RKO (cell line): ENCODE measurements at regions not wholly inside any gene's neighbourhood (a gene's known extent, or its start where the extent isn't known, plus 50 kb on each side); places are given as distances from the start of the nearest gene placed in this dataset.

Experiments used
- DNase-seq: peaks from one replicate; pipeline ENCODE4 v3.0.0-alpha.2; 2016; ENCODE audit warnings: low spot score

GRCh38 chr14:51546603-51547258, 105.0 kb upstream of the FRMD6 start:
- DNase-seq: no peak

DNA sequence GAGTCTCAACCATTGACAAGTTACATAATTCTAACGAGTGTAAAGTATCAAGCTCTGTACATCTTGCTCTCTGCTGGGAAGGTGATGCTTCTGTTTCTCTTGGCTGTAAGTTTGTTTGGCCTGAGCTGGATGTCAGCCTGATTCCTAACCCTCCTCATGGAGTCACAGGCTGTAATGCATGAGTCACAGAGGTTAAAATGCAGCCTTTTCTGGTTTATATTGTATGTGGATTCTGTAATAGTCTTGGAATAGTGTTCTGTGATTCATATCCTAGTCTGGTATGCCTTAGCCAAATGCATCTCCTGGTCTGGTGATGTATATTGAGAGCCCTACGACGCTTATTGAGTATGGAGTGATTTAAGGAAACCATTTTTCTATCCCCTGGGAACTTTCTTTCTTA, 104.5 kb upstream of the FRMD6 start:
- peak; percentile 100 for DNase-seq

DNA sequence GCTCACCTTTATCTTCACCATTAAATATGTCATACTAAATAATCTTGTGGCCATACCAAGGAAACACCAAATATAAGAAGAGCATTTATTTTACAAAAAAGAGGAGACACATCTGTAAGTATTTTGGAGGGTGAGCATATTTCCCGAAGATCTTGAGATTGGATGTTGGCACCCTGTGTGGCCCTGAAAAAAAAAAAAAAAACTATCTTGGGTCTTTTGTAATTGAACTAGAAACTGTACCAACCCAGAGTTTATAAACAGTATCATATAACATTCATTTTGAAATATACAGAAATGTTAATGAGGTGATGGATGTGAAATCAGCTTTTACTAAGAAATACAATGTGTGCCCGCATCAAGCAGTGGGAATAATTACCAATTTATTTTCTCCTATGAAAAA, 104.0 kb upstream of the FRMD6 start:
- DNase-seq: no peak

GRCh38 chr14:51548187-51548586, 103.5 kb upstream of the FRMD6 start:
- DNase-seq: no peak

DNA sequence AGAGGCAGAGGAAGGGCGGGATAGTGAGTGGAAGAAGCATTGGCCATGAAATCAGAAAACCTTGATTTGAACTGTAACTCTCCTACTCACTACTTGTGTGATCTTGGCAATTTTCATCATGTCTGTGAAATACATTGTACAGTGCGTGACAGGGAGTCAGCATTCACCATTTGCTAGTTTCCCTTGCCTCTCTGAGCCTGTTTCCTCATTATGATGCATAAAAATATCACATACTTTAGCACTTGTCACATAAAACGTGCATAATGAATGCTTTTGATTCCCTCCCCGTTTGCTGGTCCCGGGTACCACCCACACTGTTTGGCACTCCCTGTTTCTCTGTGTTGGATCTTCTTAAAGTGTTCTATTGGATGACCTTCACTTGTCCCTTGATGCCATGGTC, 101.1 kb upstream of the FRMD6 start:
- DNase-seq: no peak

GRCh38 chr14:51552275-51552674, 99.4 kb upstream of the FRMD6 start:
- peak; percentile 71 for DNase-seq

DNA sequence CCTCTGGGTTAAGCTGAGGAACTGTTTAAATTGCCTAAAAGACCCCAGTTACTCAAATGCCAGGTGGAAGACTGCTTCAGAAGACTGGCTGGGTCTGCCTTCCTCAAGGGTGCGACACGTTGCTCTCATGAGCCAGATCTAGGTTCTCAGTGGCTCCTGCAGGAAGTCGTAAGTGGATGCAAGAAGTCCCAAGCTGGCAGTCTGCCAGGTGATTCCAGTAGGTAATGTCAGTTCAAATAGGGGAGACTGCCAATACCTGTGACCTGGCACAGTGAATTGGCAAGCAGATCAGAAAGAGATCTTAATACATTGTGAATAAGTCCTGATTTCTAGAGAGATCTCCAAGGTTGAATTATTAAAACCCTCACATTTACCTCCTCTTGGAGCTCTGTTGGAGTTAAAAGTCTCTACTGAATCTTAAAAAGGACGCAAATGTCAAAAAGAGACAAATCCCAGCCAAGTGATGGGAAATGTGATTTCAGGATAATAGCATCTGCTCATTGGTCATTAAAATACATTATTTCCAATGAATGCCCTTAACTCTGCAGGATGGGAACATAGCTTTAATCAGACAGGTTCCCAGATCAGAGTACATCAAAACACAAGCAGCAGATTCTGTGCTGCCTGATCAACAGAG, 98.8 kb upstream of the FRMD6 start:
- no peak for DNase-seq

GRCh38 chr14:51554339-51554920, 97.3 kb upstream of the FRMD6 start:
- DNase-seq: peak; percentile 99

DNA sequence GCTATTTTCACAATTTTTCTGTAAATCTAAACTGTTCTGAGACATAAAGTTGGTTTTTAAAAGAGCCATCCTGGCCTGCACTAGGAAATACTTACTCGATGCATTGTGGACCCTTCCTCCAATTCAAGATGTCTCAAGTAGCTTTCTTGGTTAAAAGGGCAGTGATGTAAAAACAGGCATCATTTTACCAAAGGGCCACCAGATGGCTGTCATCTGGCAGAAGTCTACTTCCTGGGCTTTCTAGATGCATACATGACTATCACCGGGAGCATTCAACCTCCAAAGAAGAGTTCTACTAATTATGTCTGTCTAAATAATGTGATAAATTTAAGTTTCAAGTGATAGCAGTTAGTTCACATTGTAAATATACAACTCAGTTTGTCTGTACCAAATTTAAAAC, 96.8 kb upstream of the FRMD6 start:
- peak; percentile 86 for DNase-seq

- no peak for DNase-seq
These were observed 90.6 kb upstream of the FRMD6 start for GRCh38 chr14:51561141-51561540.

DNA sequence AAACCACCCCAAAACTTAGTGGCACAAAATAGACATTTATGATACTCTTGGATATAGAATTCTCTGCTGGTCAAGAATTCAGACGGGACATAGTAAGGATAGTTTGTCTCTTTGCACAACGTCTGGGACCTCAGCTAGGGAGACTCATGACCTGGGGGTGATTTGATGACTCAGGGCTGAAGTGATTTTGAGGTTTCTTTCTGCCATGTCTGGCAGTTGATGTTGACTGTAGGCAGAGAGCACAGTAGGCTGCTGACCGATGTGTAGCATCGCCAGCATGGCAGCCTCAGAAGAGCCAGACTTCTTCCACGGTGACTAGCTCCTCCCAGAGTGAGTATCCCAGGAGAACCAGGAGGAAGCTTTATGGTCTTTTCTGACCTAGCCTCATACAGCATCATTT, 88.9 kb upstream of the FRMD6 start:
- DNase-seq: peak; percentile 80

- DNase-seq: no peak
These were observed 88.2 kb upstream of the FRMD6 start for GRCh38 chr14:51563560-51563959.

DNA sequence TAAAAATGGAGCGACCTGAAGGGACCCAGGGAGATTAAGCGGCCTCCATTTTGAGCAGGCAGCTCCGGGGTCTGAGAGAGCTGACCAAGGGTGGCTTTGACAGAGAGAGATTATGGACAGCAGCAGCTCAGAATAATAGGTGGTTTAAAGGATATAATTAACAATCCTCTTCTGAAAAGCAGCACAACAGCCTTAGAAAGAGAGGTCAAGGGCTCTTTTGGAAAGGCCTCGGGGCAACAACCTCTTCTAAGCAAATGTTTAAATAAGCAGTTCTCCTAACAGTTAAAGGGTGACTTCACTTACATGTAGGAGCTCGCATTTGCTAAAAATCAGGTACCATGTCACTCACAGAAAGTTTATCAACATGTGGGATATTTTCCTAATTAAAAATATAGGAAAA, 87.2 kb upstream of the FRMD6 start:
- no peak for DNase-seq

DNA sequence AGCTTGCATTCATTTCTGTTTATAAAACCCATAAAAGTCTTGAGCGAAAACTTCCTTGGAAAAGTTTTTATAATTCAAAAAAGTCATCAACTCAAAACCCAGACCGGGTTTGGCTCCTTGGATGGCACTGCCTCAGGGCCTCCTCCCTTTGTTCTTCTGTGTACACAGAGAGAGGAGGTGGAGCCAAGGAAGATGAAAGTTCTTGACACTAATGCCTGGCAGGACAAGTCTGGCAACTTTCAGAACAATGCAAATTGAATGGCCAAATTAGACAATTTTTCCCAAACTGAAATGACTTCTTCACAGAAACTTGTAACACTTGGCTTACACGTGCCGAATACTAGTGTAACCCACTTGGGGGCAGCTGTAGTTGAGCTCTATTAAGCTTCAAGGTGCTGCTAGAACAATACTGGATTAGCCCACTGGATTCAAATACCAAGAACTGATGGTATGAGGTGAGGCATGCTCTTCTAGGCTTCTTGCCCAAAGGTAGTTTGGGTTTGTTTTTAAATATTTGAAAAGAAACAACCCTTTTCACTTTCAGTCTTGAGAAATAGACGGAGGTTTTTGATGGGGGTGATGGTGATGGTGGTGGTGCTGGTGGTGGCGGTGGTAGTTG, 86.6 kb upstream of the FRMD6 start:
- DNase-seq: no peak

DNA sequence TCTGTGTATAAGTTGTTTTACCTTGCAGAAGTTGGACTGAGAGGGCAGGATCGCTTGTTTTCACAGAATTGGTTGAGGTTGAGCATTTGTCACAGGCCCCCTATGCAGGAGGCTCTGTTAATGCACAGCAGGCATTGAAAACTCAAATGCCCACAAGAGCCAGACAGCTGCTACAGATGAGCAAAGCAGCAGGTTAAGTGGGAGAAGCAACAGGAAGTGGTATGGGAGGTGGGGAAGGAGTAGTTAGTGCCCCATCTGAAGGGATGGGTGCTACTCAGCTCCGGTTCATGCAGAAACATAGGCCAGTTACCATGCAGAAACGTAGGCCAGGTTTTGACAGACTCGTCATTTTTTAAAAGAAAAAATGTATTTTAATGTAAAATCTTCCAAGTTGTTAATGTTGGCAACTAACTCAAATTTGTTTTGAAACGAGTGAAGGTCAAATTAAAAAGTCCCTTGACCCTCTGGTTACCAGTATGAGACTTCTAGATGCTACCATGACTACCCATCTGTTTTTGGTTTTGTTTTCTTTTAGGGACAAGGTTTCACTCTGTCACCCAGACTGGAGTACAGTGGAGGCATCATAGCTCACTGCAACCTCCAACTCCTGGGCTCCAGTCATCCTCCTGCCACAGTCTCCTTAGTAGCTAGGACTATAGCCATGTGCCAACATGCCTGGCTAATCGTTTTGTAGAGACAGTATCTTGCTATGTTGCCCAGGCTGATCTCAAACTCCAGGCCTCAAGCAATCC, 84.7 kb upstream of the FRMD6 start:
- DNase-seq: no peak

DNA sequence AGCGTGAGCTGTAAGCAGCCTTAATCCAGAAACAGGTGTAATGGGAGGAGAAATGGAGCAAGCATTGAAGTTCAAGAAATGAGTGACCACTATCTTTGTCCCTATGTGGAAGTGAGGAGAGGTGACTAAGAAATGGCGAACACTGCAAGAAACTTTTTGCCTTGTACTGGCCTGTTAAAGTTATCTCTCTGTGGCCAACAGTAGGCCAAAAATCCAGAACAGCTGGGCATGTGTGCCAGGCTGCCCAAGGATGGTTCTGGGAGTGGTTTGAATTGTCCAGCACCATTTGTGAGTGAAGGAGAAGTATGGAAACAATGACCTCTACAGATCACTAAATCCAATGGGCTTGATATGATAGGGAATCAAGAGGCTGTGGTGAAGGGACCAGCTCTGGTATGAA, 83.3 kb upstream of the FRMD6 start:
- no peak for DNase-seq

DNA sequence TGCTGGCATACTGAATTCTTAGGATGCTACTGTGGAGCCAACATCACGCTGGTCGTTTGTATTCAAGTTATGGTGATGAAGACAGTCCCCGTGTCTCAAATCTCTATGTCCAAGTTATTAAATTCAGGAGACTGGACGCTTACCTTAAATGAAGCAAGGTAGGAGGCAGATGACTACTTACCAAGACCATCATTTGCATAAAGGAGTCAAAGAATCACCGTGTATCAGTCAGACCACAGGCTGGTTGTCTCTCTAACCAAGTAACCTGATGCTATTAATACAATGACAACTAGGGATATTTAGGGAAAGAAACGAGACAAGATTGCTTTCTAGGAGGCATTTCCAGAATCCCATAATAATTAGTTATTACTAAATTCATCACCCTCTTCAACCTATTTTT, 78.1 kb upstream of the FRMD6 start:
- no peak for DNase-seq

GRCh38 chr14:51574009-51574408, 77.7 kb upstream of the FRMD6 start:
- DNase-seq: no peak

DNA sequence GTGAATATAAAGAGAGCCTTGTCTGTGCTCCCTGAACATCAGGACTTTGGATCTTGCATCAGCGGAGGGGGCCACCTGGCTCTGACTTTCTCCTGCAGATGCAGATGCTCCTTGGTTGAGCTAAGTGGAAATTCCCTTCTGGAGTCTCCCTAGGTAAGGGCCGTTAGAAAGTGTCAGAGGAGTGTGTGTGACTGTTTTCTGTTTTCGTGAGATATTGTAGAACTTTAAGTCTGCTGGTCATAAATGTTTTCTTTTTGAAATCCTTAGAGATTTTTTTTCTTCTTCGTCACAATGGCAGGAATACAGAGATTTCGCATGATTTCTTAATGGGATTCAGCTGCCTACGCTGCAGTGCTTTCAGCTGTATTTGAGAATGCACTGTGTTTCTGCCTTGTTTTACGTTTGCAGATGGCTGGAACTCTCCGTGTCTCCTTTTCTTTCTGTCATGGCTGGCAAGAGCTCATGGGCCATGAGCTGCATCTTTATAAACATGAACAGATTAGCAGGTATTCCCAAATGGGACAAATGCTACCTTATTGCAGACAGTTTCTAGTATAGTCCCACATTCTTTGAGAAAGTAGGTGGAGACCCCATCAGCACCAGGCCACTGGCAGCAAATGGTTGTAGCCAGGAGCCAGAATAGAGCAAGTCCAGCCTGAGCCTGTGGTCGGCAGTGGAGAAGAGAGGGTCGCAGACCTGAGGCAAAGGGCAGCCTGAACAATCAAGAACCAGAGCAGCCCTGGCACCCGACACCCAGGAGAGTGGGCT, 76.2 kb upstream of the FRMD6 start:
- no peak for DNase-seq

GRCh38 chr14:51576117-51576430, 75.6 kb upstream of the FRMD6 start:
- no peak for DNase-seq

- no peak for DNase-seq
These were observed 74.8 kb upstream of the FRMD6 start for GRCh38 chr14:51576879-51577278.

- no peak for DNase-seq
These were observed 72.9 kb upstream of the FRMD6 start for GRCh38 chr14:51578853-51579252.
